ENCODE measurements at regions not wholly inside any gene's neighbourhood (a gene's known extent, or its start where the extent isn't known, plus 50 kb on each side); places are given as distances from the start of the nearest gene placed in this dataset.

DNA sequence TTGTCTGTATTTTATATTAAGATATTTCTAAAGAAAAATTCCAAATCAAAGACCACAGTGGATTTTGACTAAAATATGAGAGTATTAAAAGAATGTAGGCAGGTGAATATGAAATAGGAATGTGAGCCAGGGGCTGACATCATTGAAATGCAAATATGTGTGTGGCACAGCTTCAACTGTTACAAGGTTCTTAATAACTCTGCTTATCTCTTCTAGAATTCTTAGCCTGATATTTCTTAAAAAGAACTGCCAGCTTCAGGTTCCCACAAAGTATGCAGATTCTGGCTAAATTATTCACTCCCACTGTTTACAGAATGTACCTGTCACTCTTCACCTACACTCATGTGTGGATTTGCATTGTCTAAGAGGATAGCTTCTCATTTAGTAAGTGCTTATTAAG is 274.4 kb downstream of the DIRAS2 start:
- no peaks in the 10 kb centered on the region for H3K4me1 Mint-ChIP-seq (ENCODE audit: unreplicated experiment)
- no peaks in the 10 kb centered on the region for H3K9me3 Mint-ChIP-seq (ENCODE audit: unreplicated experiment)
- no peak for DNase-seq (ENCODE audit: low spot score)
- no peak overlapping the region for H3K4me3 Mint-ChIP-seq (ENCODE audit: unreplicated experiment)
- H3K27ac Mint-ChIP-seq (ENCODE audit: unreplicated experiment) = no peak overlapping the region
- TF ChIP-seq, protein P1, sequence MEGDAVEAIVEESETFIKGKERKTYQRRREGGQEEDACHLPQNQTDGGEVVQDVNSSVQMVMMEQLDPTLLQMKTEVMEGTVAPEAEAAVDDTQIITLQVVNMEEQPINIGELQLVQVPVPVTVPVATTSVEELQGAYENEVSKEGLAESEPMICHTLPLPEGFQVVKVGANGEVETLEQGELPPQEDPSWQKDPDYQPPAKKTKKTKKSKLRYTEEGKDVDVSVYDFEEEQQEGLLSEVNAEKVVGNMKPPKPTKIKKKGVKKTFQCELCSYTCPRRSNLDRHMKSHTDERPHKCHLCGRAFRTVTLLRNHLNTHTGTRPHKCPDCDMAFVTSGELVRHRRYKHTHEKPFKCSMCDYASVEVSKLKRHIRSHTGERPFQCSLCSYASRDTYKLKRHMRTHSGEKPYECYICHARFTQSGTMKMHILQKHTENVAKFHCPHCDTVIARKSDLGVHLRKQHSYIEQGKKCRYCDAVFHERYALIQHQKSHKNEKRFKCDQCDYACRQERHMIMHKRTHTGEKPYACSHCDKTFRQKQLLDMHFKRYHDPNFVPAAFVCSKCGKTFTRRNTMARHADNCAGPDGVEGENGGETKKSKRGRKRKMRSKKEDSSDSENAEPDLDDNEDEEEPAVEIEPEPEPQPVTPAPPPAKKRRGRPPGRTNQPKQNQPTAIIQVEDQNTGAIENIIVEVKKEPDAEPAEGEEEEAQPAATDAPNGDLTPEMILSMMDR (IDR thresholded peaks at IDR 0.05; ENCODE audit: unreplicated experiment) = no peak
- H3K36me3 Mint-ChIP-seq (ENCODE audit: low read depth, unreplicated experiment) = no peaks in the 10 kb centered on the region
- no peaks in the 10 kb centered on the region for H3K27me3 Mint-ChIP-seq (ENCODE audit: unreplicated experiment)

DNA sequence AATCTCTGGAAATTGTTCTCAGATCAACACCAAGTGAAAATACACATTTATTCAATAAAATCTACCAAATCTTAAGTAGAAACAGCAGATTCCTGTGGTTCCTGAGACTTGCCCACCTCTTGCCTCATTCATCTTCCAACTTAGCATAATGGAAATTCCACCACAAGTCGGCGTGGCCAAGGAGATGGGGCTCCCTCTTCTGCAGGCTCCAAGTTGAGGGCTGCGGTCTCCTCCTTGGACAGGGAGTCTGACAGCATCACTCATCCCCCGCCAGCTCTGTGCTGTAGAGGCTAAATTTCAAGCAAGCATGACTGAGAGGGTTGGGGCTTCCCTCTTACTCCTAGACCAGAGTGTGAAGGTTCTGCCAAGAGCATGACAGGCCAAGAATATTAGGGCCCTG is 273.7 kb downstream of the DIRAS2 start:
- Mint-ChIP-seq H3K4me3 (ENCODE audit: unreplicated experiment) (no peak overlapping the region), H3K9me3 (ENCODE audit: unreplicated experiment) (no peaks in the 10 kb centered on the region)

DNA sequence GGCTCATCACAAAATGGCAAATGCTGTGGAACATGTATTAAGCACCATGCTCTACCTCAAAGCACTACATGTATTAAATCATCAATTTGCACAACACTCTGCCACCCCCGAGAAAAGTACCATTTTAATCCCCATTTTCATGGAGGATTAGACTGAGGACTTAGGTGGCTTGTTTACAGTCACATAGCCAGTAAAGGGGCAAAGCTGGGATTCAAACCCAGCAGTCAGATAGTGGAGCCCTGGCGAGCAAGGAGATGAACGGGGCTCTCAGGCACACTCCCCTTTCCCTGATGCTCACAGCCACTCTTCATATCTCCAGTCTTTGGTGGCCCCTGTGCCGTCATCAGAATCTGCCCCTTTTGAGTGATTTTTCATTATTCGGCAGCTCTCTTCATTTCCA is 262.9 kb downstream of the DIRAS2 start:
- Mint-ChIP-seq H3K27ac (ENCODE audit: unreplicated experiment) (no peak overlapping the region), H3K9me3 (ENCODE audit: unreplicated experiment) (no peaks in the 10 kb centered on the region), H3K4me1 (ENCODE audit: unreplicated experiment) (no peaks in the 10 kb centered on the region), H3K4me3 (ENCODE audit: unreplicated experiment) (no peak overlapping the region), H3K36me3 (ENCODE audit: low read depth, unreplicated experiment) (no peaks in the 10 kb centered on the region), H3K27me3 (ENCODE audit: unreplicated experiment) (peaks cover 1% of the 10 kb centered on the region)
- no peak for DNase-seq (ENCODE audit: low spot score)
- TF ChIP-seq, protein P1 (IDR thresholded peaks at IDR 0.05; ENCODE audit: unreplicated experiment) = no peak

More for the DNA sequence above, 273.7 kb downstream of the DIRAS2 start:
- TF ChIP-seq, protein P1 (IDR thresholded peaks at IDR 0.05; ENCODE audit: unreplicated experiment) = no peak
- Mint-ChIP-seq H3K4me1 (ENCODE audit: unreplicated experiment) (no peaks in the 10 kb centered on the region), H3K36me3 (ENCODE audit: low read depth, unreplicated experiment) (no peaks in the 10 kb centered on the region), H3K27ac (ENCODE audit: unreplicated experiment) (no peak overlapping the region), H3K27me3 (ENCODE audit: unreplicated experiment) (no peaks in the 10 kb centered on the region)
- no peak for DNase-seq (ENCODE audit: low spot score)

DNA sequence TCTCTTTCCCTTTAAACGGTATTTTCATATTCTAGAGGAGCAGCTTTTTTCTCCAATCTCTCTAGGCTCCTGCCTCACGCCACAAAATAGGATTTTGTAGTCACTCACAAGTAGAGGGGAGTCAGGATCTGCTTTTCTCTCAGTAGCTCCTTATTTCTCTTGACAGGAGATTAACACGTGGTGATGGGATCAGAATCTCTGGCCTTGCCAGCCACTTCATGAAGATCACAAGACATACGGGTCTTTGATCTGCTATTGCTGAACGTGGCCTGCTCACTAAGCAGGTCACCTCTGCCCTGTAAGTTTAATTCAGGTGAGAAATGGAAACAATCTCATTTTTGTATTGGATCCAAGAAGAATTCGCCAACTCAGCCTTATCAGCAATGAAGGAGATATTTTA is 257.5 kb downstream of the DIRAS2 start:
- Mint-ChIP-seq H3K27me3 (ENCODE audit: unreplicated experiment) (peaks cover 1% of the 10 kb centered on the region), H3K36me3 (ENCODE audit: low read depth, unreplicated experiment) (no peaks in the 10 kb centered on the region), H3K4me1 (ENCODE audit: unreplicated experiment) (no peaks in the 10 kb centered on the region), H3K4me3 (ENCODE audit: unreplicated experiment) (no peak overlapping the region), H3K27ac (ENCODE audit: unreplicated experiment) (no peak overlapping the region), H3K9me3 (ENCODE audit: unreplicated experiment) (no peaks in the 10 kb centered on the region)
- DNase-seq (ENCODE audit: low spot score) = no peak
- TF ChIP-seq, protein P1 (IDR thresholded peaks at IDR 0.05; ENCODE audit: unreplicated experiment) = no peak

DNA sequence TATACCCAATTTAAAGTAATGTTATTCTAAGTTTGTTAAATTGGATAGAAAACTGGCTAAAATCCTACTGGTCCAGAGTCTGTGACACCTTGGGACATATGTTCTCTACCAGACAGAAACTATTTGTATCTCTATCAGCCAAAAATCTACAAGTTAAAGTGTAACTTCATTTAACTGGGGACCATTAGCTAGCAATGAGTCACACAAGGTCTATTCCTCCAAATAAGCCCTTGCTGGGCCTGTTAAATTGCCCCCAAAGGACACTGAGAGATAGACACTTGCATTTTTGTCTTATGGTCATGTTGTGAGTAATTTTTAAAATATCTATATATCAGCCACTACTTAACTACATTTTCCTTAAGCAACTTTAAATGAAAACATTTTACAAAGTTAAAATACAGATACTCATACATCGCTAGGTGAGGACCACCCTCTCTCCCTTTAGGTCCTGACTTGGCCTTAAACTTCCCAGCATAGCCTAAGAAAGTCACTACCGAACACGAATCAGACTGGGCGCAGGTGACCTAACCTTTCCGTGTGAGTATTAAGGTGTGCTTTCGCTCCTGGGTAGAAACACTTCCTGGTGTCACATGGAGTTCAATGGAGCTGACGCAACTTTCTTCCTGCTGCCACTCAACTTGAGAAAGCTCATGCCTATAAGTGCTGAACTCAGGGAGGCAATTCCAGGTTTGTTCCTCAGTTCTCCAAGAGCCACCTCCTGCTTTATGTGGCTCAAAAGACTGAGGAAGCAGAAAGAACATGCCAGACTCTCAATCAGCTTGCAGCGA is 249.1 kb downstream of the DIRAS2 start:
- Mint-ChIP-seq H3K36me3 (ENCODE audit: low read depth, unreplicated experiment) (no peaks in the 10 kb centered on the region), H3K9me3 (ENCODE audit: unreplicated experiment) (no peaks in the 10 kb centered on the region), H3K27me3 (ENCODE audit: unreplicated experiment) (no peaks in the 10 kb centered on the region), H3K27ac (ENCODE audit: unreplicated experiment) (no peak overlapping the region), H3K4me1 (ENCODE audit: unreplicated experiment) (no peaks in the 10 kb centered on the region), H3K4me3 (ENCODE audit: unreplicated experiment) (no peak overlapping the region)
- no peak for DNase-seq (ENCODE audit: low spot score)
- TF ChIP-seq, protein P1 (IDR thresholded peaks at IDR 0.05; ENCODE audit: unreplicated experiment) = no peak

All from endothelial cell (in vitro differentiated cells).